ENCODE measurements at regions not wholly inside any gene's neighbourhood (a gene's known extent, or its start where the extent isn't known, plus 50 kb on each side); places are given as distances from the start of the nearest gene placed in this dataset.

- Histone ChIP-seq H3K9me3 (no peaks in the 10 kb centered on the region), H3K27ac (no peak overlapping the region), H3K4me3 (no peak overlapping the region), H3K27me3 (no peaks in the 10 kb centered on the region), H3K36me3 (no peaks in the 10 kb centered on the region), H3K4me1 (no peaks in the 10 kb centered on the region)
- no peak for TF ChIP-seq POLR2A (IDR thresholded peaks at IDR 0.05)
- TF ChIP-seq CTCF (IDR thresholded peaks at IDR 0.05): peak in 2 of 6 experiments; percentile 8 to 21
- no peak for DNase-seq
Measured at GRCh38 chr9:108125625-108126024, 636.1 kb upstream of the KLF4 start.

- no peaks in the 10 kb centered on the region for H3K36me3 ChIP-seq
- no peaks in the 10 kb centered on the region for H3K4me1 ChIP-seq
- no peaks in the 10 kb centered on the region for H3K27me3 ChIP-seq
- H3K9me3 ChIP-seq: no peaks in the 10 kb centered on the region
- no peak for TF ChIP-seq CTCF (IDR thresholded peaks at IDR 0.05)
- no peak for TF ChIP-seq POLR2A (IDR thresholded peaks at IDR 0.05)
- DNase-seq: no peak
- no peak overlapping the region for H3K4me3 ChIP-seq
- H3K27ac ChIP-seq: no peak overlapping the region
Measured at GRCh38 chr9:108119530-108120113, 630.1 kb upstream of the KLF4 start.

DNA sequence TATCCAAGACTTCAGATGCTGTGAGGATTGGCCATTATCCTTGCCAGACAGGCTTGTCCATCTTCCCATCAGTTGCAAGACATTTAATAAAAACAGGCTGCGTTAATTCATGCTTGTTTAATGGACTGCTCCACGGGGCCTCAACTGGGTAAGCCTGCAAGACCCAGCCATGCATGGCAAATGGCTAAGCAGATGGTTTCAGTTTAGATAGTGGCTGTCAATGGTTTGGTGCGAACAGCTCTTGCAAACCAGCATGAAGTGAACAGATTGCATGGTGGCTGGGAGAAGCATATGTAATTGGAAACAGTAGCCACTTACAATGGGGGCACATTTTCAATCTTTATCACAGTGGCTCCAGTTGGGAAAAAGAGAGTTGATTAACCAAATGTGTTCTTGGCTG lies 628.2 kb upstream of the KLF4 start:
- H3K4me1 ChIP-seq: no peaks in the 10 kb centered on the region
- H3K27ac ChIP-seq: no peak overlapping the region
- H3K4me3 ChIP-seq: no peak overlapping the region
- H3K9me3 ChIP-seq: no peaks in the 10 kb centered on the region
- H3K27me3 ChIP-seq: no peaks in the 10 kb centered on the region
- H3K36me3 ChIP-seq: no peaks in the 10 kb centered on the region
- TF ChIP-seq CTCF (IDR thresholded peaks at IDR 0.05) (no peak), POLR2A (IDR thresholded peaks at IDR 0.05) (no peak)
- DNase-seq: no peak

DNA sequence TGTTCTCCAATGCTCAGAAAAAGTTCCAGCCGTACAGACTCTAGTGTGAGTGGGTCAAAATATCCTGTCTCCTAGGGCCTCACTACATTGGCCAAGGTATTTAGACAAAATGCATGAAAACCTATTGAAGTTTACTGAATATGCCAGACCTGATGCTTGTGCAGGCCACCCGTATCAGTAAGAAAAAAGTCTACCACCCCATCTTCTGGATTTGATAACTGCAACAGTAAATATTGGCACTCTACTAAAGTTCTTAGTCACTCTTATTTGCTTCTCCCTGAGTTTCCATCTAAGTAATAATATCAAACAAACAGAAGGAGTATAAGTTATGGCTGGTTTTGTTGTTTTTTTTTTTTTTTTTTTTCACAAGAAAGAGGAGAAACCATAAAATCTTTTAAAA lies 627.7 kb upstream of the KLF4 start:
- Histone ChIP-seq H3K27ac (no peak overlapping the region), H3K4me1 (no peaks in the 10 kb centered on the region), H3K9me3 (no peaks in the 10 kb centered on the region), H3K36me3 (no peaks in the 10 kb centered on the region), H3K4me3 (no peak overlapping the region), H3K27me3 (no peaks in the 10 kb centered on the region)
- DNase-seq: no peak
- TF ChIP-seq POLR2A (IDR thresholded peaks at IDR 0.05) (no peak), CTCF (IDR thresholded peaks at IDR 0.05) (no peak)

DNA sequence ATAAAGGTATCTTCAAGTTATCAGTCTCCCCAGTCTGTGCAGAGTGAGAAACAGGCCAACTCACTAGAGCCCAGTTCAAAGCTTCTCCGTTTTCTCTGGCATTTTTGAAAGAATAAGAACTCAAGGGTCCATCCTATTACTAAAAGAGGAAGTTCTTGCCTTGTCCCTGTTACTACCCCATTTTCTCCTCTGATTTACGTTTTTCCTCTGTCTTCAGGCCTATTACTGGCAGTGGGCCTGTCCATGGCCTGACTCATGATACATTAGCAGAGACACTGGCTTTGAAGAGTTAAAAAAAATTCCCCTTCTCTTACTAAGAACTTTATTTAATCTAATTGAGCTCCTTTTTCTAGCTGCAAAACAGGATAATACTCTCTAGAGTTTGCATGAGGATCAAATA lies 624.0 kb upstream of the KLF4 start:
- no peaks in the 10 kb centered on the region for H3K27me3 ChIP-seq
- H3K9me3 ChIP-seq: no peaks in the 10 kb centered on the region
- H3K36me3 ChIP-seq: no peaks in the 10 kb centered on the region
- no peak for DNase-seq
- H3K4me3 ChIP-seq: no peak overlapping the region
- no peak for TF ChIP-seq POLR2A (IDR thresholded peaks at IDR 0.05)
- no peak for TF ChIP-seq CTCF (IDR thresholded peaks at IDR 0.05)
- no peaks in the 10 kb centered on the region for H3K4me1 ChIP-seq
- no peak overlapping the region for H3K27ac ChIP-seq
